Brain microvascular endothelial cell (primary cell): ENCODE measurements at regions not wholly inside any gene's neighbourhood (a gene's known extent, or its start where the extent isn't known, plus 50 kb on each side); places are given as distances from the start of the nearest gene placed in this dataset.

ENCODE experiments used
- DNase-seq: peaks from one replicate; pipeline ENCODE4 v3.0.0-alpha.2; 2020
- H3K27ac ChIP-seq: fragments of 250-450 bp; sonication (Bioruptor Pico); 2 replicates; pipeline ENCODE4 v1.5.1; 2020; ENCODE audit warnings: mild to moderate bottlenecking, moderate library complexity
- H3K27me3 ChIP-seq: fragments of 250-450 bp; sonication (Bioruptor Pico); replicated peaks from 2 replicates; pipeline ENCODE4 v1.5.1; 2020; ENCODE audit warnings: mild to moderate bottlenecking
- H3K36me3 ChIP-seq: fragments of 250-450 bp; sonication (Bioruptor Pico); replicated peaks from 2 replicates; pipeline ENCODE4 v1.5.1; 2020; ENCODE audit warnings: mild to moderate bottlenecking
- H3K4me3 ChIP-seq: 2 replicates; pipeline ENCODE4 v1.5.1; 2011; ENCODE audit warnings: low read depth, mild to moderate bottlenecking, control low read depth, low read length, moderate library complexity
- in situ Hi-C: cut with HindIII; loops from 2 replicates; pipeline ENCODE4 v1.10.0; 2017; ENCODE audit warnings: low sequenced_read_pairs, low pct_ligation_motif_present
- TF ChIP-seq, protein P1 (sequence below): IDR thresholded peaks from 2 replicates; pipeline ENCODE4 v1.5.1; 2011; ENCODE audit warnings: low read depth, mild to moderate bottlenecking, moderate library complexity, low read length, control low read depth, inconsistent platforms; ENCODE audit errors: missing control alignments

- TF ChIP-seq, protein P1, sequence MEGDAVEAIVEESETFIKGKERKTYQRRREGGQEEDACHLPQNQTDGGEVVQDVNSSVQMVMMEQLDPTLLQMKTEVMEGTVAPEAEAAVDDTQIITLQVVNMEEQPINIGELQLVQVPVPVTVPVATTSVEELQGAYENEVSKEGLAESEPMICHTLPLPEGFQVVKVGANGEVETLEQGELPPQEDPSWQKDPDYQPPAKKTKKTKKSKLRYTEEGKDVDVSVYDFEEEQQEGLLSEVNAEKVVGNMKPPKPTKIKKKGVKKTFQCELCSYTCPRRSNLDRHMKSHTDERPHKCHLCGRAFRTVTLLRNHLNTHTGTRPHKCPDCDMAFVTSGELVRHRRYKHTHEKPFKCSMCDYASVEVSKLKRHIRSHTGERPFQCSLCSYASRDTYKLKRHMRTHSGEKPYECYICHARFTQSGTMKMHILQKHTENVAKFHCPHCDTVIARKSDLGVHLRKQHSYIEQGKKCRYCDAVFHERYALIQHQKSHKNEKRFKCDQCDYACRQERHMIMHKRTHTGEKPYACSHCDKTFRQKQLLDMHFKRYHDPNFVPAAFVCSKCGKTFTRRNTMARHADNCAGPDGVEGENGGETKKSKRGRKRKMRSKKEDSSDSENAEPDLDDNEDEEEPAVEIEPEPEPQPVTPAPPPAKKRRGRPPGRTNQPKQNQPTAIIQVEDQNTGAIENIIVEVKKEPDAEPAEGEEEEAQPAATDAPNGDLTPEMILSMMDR: no peak
- H3K4me3 ChIP-seq: no peak overlapping the region
- DNase-seq: no peak
- H3K36me3 ChIP-seq: no peaks in the 10 kb centered on the region
- no peaks in the 10 kb centered on the region for H3K27me3 ChIP-seq
- in situ Hi-C loops: no loop called here
- H3K27ac ChIP-seq: no peak overlapping the region
Measured at GRCh38 chr9:561427-561826, 280.1 kb upstream of the DMRT1 start.

DNA sequence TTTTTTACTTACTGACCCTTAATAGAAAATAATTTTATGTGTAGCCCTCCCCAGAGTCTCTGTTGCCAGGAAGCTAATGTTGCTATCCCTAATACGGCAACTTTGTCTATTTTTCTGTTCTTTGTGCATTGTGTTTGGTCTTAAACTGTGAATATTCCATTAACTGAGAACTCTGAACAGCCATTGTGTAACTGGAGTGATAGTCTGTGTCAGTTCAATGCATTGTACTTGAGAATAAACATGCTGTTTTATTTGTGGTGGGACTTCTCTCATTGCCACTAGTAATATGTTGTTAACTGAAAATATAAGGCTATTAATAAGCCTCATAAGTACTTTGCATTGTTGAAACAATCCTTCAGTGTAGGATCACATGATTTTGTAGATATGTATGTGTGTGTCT lies 278.3 kb upstream of the DMRT1 start:
- DNase-seq: no peak
- in situ Hi-C loops: no loop called here
- no peak overlapping the region for H3K27ac ChIP-seq
- no peak overlapping the region for H3K4me3 ChIP-seq
- TF ChIP-seq, protein P1: no peak
- H3K27me3 ChIP-seq: no peaks in the 10 kb centered on the region
- H3K36me3 ChIP-seq: no peaks in the 10 kb centered on the region

DNA sequence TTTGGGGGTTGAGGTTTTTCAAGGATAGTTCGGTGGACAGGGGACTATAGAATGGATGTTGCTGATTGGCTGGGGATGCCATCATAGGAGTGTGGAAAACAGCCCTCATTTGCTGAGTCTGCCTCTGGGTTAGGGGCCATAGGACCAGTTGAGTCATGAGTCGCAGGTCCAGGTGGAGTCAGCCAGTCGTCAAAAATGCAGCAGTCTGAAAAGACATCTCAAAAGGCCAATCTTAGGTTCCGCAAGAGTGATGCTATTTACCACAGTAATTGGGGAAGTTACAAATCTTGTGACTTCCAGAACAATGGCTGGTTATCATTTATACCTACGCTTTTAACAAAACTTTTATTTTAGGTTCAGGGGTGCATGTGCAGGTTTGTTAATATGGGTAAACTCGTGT lies 276.0 kb upstream of the DMRT1 start:
- Histone ChIP-seq H3K27me3 (no peaks in the 10 kb centered on the region), H3K27ac (no peak overlapping the region), H3K4me3 (no peak overlapping the region), H3K36me3 (no peaks in the 10 kb centered on the region)
- no peak for DNase-seq
- TF ChIP-seq, protein P1: no peak
- in situ Hi-C loops: no loop called here

DNA sequence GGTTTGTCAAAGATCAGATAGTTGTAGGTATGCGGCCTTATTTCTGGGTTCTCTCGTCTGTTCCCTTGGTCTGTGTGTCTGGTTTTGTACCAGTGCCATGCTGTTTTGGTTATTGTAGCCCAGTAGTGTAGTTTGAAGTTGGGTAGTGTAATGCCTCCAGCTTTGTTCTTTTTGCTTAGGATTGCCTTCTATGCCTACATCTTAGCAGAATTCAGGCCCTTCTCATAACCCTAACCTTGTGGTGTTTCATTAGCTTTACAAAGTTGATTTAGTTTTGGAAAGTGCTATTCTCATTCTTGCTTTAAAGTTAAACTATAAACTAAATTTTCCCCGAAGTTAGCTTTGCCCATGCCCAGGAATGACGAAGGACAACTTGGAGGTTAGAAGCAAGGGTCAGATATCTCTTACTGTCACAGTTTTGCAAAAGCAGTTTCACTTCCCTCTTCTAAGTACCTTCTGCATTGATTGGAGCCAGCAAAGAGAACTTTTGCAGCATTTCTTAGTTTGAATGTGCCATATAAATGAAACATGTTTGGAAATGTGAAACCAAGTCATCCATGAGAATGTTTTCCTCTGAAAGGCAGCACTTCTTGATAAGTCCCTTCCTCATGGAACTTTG lies 274.3 kb upstream of the DMRT1 start:
- DNase-seq: no peak
- Histone ChIP-seq H3K27ac (no peak overlapping the region), H3K27me3 (no peaks in the 10 kb centered on the region), H3K4me3 (no peak overlapping the region), H3K36me3 (no peaks in the 10 kb centered on the region)
- TF ChIP-seq, protein P1: no peak
- in situ Hi-C loops: no loop called here

DNA sequence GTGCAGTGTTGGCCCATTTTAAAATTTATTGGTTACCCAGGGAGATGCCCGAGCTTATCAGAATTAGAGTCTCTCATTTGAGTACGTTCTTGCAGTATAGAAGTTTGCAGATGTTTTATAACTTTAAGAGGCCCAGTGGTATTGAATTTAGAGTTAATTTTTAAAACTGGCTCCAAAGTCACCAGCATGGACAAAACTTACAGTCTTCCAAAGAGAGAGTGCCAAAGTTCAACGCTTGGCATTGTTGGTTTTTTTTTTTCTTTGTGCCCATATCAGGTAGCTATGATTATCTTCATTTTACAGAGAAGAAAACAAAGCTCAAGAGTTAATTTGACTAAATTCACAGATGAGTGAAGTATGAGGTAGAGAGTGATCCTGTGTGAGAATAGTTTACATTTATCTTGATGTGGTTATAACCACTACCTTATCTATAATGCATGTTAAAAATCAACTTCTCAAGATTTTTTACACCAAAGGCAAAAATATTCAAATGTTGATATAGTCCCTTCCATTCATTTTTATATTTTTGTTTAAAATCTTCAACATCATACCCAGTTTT lies 273.7 kb upstream of the DMRT1 start:
- H3K4me3 ChIP-seq: no peak overlapping the region
- DNase-seq: no peak
- H3K27me3 ChIP-seq: no peaks in the 10 kb centered on the region
- H3K36me3 ChIP-seq: no peaks in the 10 kb centered on the region
- in situ Hi-C loops: no loop called here
- H3K27ac ChIP-seq: no peak overlapping the region
- TF ChIP-seq, protein P1: no peak

DNA sequence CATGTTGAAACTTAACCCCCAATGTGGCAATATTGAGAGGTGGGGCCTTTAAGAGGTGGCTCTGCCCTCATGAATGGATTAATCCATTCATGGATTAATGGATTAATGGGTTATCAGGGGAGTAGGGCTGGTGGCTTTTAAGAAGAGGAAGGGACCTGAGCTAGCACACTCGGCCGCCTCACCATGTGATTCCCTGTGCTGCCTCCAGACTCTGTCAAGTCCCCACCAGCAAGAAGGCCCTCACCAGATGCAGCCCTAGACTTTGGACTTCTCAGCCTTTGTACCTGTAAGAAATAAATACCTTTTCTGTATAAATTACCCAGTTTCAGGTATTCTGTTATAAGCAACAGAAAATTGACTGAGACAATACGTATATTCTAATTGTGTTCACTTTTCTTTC lies 272.2 kb upstream of the DMRT1 start:
- Histone ChIP-seq H3K36me3 (no peaks in the 10 kb centered on the region), H3K27me3 (no peaks in the 10 kb centered on the region), H3K4me3 (no peak overlapping the region), H3K27ac (no peak overlapping the region)
- no peak for DNase-seq
- in situ Hi-C loops: no loop called here
- TF ChIP-seq, protein P1: no peak
